HCT116 (cell line): ENCODE measurements at regions not wholly inside any gene's neighbourhood (a gene's known extent, or its start where the extent isn't known, plus 50 kb on each side); places are given as distances from the start of the nearest gene placed in this dataset.

ENCODE experiments used
- ATAC-seq: fragments of 200-7000 bp; cut with Tn5 transposase; 2 replicates; pipeline ENCODE4 v1.9.1; 2020; ENCODE audit warnings: mild to moderate bottlenecking, moderate library complexity
- BruUV-seq: library from RNA; stranded (reverse); fragments of 400-500 nt; replicated peaks from 2 replicates; lab custom pipeline; 2021; lab: Mats Ljungman, UMichigan
- CTCF ChIA-PET: fragments of 300-600 bp; sonication (Branson Sonifier 250); formaldehyde crosslinking; loops from one replicate; lab custom pipeline; 2021; ENCODE audit warnings: antibody characterized with exemption; lab: Charles Lee
- POLR2A ChIA-PET: fragments of 300-600, 350-600 bp; sonication (Branson Sonifier 250); formaldehyde crosslinking; loops from one replicate; lab custom pipeline; 2021; ENCODE audit warnings: antibody characterized with exemption; lab: Charles Lee
- RAD21 ChIA-PET, 2 experiments: fragments of 300-600 bp; sonication (Branson Sonifier 250); formaldehyde crosslinking; loops; one replicate each; lab custom pipeline; 2023; ENCODE audit warnings: low total read pairs in 2 of 2; ENCODE audit not compliant: uncharacterized antibody in 2 of 2, unreplicated experiment in 2 of 2, low non-redundant PET in 1 of 2; lab: Charles Lee
- DNase-seq: peaks from one replicate; pipeline ENCODE4 v3.0.0-alpha.2; 2010; ENCODE audit warnings: low read depth, low spot score
- H2AFZ ChIP-seq: fragments of 200-600 bp; shearing (Covaris generic), sonication (generic); 2 replicates; pipeline ENCODE4 v1.6.1; 2017; ENCODE audit warnings: low read depth, mixed run types, mixed read lengths, antibody characterized with exemption, low read length; ENCODE audit not compliant: poor library complexity, severe bottlenecking
- H3K27ac ChIP-seq: 2 replicates; pipeline ENCODE4 v1.5.1; 2012; ENCODE audit warnings: low read depth, low read length
- H3K27me3 ChIP-seq: fragments of 200-600 bp; sonication (generic); 2 replicates; pipeline ENCODE4 v1.6.1; 2016; ENCODE audit warnings: mixed run types, low read length, mixed read lengths; ENCODE audit not compliant: insufficient read depth
- H3K36me3 ChIP-seq, 2 experiments: fragments of 200-500 bp in 1 of 2; fragments of 200-600 bp in 1 of 2; sonication (Bioruptor generic) in 1 of 2; sonication (generic) in 1 of 2; 2 replicates each; pipeline versions ENCODE4 v1.5.1 to v1.6.1; 2014 to 2016; ENCODE audit warnings: low read length in 2 of 2, inconsistent platforms in 1 of 2, mixed read lengths in 1 of 2, mixed run types in 1 of 2; ENCODE audit not compliant: insufficient read depth in 2 of 2, control insufficient read depth in 1 of 2
- H3K4me1 ChIP-seq, 2 experiments: fragments of 200-600 bp in 1 of 2; sonication (generic) in 1 of 2; 2 replicates each; pipeline versions ENCODE4 v1.5.1 to v1.6.1; 2012 to 2017; ENCODE audit warnings: low read length in 2 of 2, inconsistent platforms in 1 of 2, mild to moderate bottlenecking in 1 of 2, mixed read lengths in 1 of 2, mixed run types in 1 of 2, moderate library complexity in 1 of 2; ENCODE audit not compliant: insufficient read depth in 2 of 2, control insufficient read depth in 1 of 2
- H3K4me2 ChIP-seq: fragments of 200-600 bp; sonication (generic); 2 replicates; pipeline ENCODE4 v1.6.1; 2017; ENCODE audit warnings: mixed run types, low read length, mixed read lengths
- H3K4me3 ChIP-seq, 2 experiments: fragments of 200-600 bp in 1 of 2; sonication (generic) in 1 of 2; replicated peaks in 1 of 2; 2 replicates each; pipeline ENCODE4 v1.5.1; 2011 to 2016; ENCODE audit warnings: low read length in 2 of 2, control low read depth in 1 of 2, low read depth in 1 of 2, mild to moderate bottlenecking in 1 of 2, mixed read lengths in 1 of 2, mixed run types in 1 of 2
- H3K79me2 ChIP-seq: fragments of 200-600 bp; sonication (generic); 2 replicates; pipeline ENCODE4 v1.6.1; 2017; ENCODE audit warnings: mild to moderate bottlenecking, mixed run types, low read length, moderate library complexity, mixed read lengths; ENCODE audit not compliant: insufficient read depth
- H3K9ac ChIP-seq: fragments of 200-600 bp; sonication (generic); 2 replicates; pipeline ENCODE4 v1.6.1; 2016; ENCODE audit warnings: low read length, mixed read lengths
- H3K9me2 ChIP-seq: fragments of 200-600 bp; sonication (generic), shearing (Covaris generic); 2 replicates; pipeline ENCODE4 v1.6.1; 2017; ENCODE audit warnings: mixed run types, mild to moderate bottlenecking, moderate library complexity; ENCODE audit not compliant: insufficient read depth
- H3K9me3 ChIP-seq, 2 experiments: fragments of 200-500 bp in 1 of 2; fragments of 200-600 bp in 1 of 2; sonication (Bioruptor generic) in 1 of 2; sonication (generic) in 1 of 2; 2 replicates each; pipeline ENCODE4 v1.6.1; 2014 to 2017; ENCODE audit warnings: low read length in 2 of 2, mixed read lengths in 2 of 2, inconsistent platforms in 1 of 2, low read depth in 1 of 2, mild to moderate bottlenecking in 1 of 2, mixed run types in 1 of 2, moderate library complexity in 1 of 2; ENCODE audit not compliant: control insufficient read depth in 1 of 2, insufficient read depth in 1 of 2
- H4K20me1 ChIP-seq: fragments of 200-600 bp; sonication (generic), shearing (Covaris generic); 2 replicates; pipeline ENCODE4 v1.6.1; 2017; ENCODE audit warnings: mixed run types, mild to moderate bottlenecking, moderate library complexity; ENCODE audit not compliant: insufficient read depth
- CEBPB ChIP-seq: IDR thresholded peaks from 2 replicates; pipeline ENCODE4 v1.6.1; 2012; ENCODE audit warnings: low read depth
- EZH2 ChIP-seq: fragments of 200-600 bp; sonication (generic); IDR thresholded peaks from 2 replicates; pipeline ENCODE4 v1.6.1; 2017; ENCODE audit warnings: antibody characterized with exemption, mixed run types
- FOSL1 ChIP-seq: IDR thresholded peaks from 2 replicates; pipeline ENCODE4 v1.6.1; 2012; ENCODE audit warnings: low read depth
- POLR2AphosphoS5 ChIP-seq: IDR thresholded peaks from 2 replicates; pipeline ENCODE4 v1.6.1; 2011; ENCODE audit warnings: mild to moderate bottlenecking, low read depth, low read length, moderate library complexity
- REST ChIP-seq: IDR thresholded peaks from 2 replicates; pipeline ENCODE4 v1.6.1; 2012; ENCODE audit warnings: low read depth
- ZNF274 ChIP-seq: fragments of 200-500 bp; sonication (Bioruptor generic); IDR thresholded peaks from 2 replicates; pipeline ENCODE4 v1.6.1; 2014; ENCODE audit warnings: mild to moderate bottlenecking, low read depth, low read length, inconsistent platforms
- intact Hi-C: fragments of 100-400 bp; cut with micrococcal nuclease; formaldehyde crosslinking; loops from 2 replicates; pipeline ENCODE4 v1.10.0; 2022
- TF ChIP-seq, protein P1 (sequence below): IDR thresholded peaks from 2 replicates; pipeline ENCODE4 v1.6.1; 2012
- TF ChIP-seq, protein P2 (sequence below): IDR thresholded peaks from 2 replicates; pipeline ENCODE4 v1.6.1; 2011; ENCODE audit warnings: mild to moderate bottlenecking, low read length, moderate library complexity; ENCODE audit not compliant: insufficient replicate concordance; ENCODE audit errors: extremely low read depth
- TF ChIP-seq, protein P3 (sequence below), 3 experiments: fragments of 200-600 bp in 1 of 3; sonication (generic) in 1 of 3; IDR thresholded peaks in 2 of 3; conservative IDR thresholded peaks in 1 of 3; 2 replicates each; pipeline ENCODE4 v1.5.1; 2012 to 2017; ENCODE audit warnings: low read depth in 2 of 3, low read length in 2 of 3, antibody characterized with exemption in 1 of 3, borderline replicate concordance in 1 of 3, control low read depth in 1 of 3, mild to moderate bottlenecking in 1 of 3, mixed read lengths in 1 of 3, mixed run types in 1 of 3, moderate library complexity in 1 of 3; ENCODE audit not compliant: insufficient read depth in 1 of 3

- DNase-seq (no peak), ATAC-seq (no peak)
- H3K9ac ChIP-seq: no peak overlapping the region
- H2AFZ ChIP-seq: no peak overlapping the region
- H4K20me1 ChIP-seq: no peaks in the 10 kb centered on the region
- BruUV-seq: no TSS peak
- no peak overlapping the region for H3K4me2 ChIP-seq
- TF ChIP-seq, protein P1, sequence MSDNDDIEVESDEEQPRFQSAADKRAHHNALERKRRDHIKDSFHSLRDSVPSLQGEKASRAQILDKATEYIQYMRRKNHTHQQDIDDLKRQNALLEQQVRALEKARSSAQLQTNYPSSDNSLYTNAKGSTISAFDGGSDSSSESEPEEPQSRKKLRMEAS: no peak
- no peak for TF ChIP-seq ZNF274
- no peak for TF ChIP-seq FOSL1
- RAD21 ChIA-PET: no interaction called here
- intact Hi-C loops: no loop called here
- no peaks in the 10 kb centered on the region for H3K4me1 ChIP-seq
- H3K36me3 ChIP-seq: no peaks in the 10 kb centered on the region
- POLR2A ChIA-PET: no interaction called here
- CTCF ChIA-PET: no interaction called here
- peaks cover 9 to 11% of the 10 kb centered on the region in 2 experiments; a peak in 2 of 4 replicates for H3K9me3 ChIP-seq
- H3K79me2 ChIP-seq: no peaks in the 10 kb centered on the region
- H3K27ac ChIP-seq: no peak overlapping the region
- H3K9me2 ChIP-seq: no peaks in the 10 kb centered on the region
- no peak overlapping the region for H3K4me3 ChIP-seq
- H3K27me3 ChIP-seq: no peaks in the 10 kb centered on the region
These were observed 1724.1 kb upstream of the SEL1L start for GRCh38 chr14:83257466-83258439.

GRCh38 chr14:83260751-83261150 lies 1727.1 kb upstream of the SEL1L start:
- Histone ChIP-seq H3K36me3 (no peaks in the 10 kb centered on the region), H2AFZ (no peak overlapping the region), H3K4me2 (no peak overlapping the region), H3K27ac (no peak overlapping the region), H3K9me3 (peaks cover 9 to 11% of the 10 kb centered on the region in 2 experiments; a peak in 2 of 4 replicates), H3K27me3 (no peaks in the 10 kb centered on the region), H3K79me2 (no peaks in the 10 kb centered on the region), H3K4me3 (no peak overlapping the region), H3K9ac (no peak overlapping the region), H4K20me1 (no peaks in the 10 kb centered on the region), H3K4me1 (no peaks in the 10 kb centered on the region), H3K9me2 (no peaks in the 10 kb centered on the region)
- POLR2A ChIA-PET: no interaction called here
- no peak for DNase-seq
- no TSS peak for BruUV-seq
- RAD21 ChIA-PET: no interaction called here
- intact Hi-C loops: no loop called here
- CTCF ChIA-PET: no interaction called here
- ATAC-seq: no peak
- TF ChIP-seq REST (no peak), CEBPB (no peak), POLR2AphosphoS5 (no peak), EZH2 (no peak)
- TF ChIP-seq, protein P2, sequence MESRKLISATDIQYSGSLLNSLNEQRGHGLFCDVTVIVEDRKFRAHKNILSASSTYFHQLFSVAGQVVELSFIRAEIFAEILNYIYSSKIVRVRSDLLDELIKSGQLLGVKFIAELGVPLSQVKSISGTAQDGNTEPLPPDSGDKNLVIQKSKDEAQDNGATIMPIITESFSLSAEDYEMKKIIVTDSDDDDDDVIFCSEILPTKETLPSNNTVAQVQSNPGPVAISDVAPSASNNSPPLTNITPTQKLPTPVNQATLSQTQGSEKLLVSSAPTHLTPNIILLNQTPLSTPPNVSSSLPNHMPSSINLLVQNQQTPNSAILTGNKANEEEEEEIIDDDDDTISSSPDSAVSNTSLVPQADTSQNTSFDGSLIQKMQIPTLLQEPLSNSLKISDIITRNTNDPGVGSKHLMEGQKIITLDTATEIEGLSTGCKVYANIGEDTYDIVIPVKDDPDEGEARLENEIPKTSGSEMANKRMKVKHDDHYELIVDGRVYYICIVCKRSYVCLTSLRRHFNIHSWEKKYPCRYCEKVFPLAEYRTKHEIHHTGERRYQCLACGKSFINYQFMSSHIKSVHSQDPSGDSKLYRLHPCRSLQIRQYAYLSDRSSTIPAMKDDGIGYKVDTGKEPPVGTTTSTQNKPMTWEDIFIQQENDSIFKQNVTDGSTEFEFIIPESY: no peak
- TF ChIP-seq, protein P3, sequence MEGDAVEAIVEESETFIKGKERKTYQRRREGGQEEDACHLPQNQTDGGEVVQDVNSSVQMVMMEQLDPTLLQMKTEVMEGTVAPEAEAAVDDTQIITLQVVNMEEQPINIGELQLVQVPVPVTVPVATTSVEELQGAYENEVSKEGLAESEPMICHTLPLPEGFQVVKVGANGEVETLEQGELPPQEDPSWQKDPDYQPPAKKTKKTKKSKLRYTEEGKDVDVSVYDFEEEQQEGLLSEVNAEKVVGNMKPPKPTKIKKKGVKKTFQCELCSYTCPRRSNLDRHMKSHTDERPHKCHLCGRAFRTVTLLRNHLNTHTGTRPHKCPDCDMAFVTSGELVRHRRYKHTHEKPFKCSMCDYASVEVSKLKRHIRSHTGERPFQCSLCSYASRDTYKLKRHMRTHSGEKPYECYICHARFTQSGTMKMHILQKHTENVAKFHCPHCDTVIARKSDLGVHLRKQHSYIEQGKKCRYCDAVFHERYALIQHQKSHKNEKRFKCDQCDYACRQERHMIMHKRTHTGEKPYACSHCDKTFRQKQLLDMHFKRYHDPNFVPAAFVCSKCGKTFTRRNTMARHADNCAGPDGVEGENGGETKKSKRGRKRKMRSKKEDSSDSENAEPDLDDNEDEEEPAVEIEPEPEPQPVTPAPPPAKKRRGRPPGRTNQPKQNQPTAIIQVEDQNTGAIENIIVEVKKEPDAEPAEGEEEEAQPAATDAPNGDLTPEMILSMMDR (IDR thresholded peaks at IDR 0.05 in 2 of 3, conservative IDR thresholded peaks at IDR 0.05 in 1 of 3; ENCODE audit: borderline replicate concordance in 1 of 3, insufficient read depth in 1 of 3, low read depth in 2 of 3, low read length in 2 of 3): no peak
